ENCODE measurements at regions not wholly inside any gene's neighbourhood (a gene's known extent, or its start where the extent isn't known, plus 50 kb on each side); places are given as distances from the start of the nearest gene placed in this dataset.

DNA sequence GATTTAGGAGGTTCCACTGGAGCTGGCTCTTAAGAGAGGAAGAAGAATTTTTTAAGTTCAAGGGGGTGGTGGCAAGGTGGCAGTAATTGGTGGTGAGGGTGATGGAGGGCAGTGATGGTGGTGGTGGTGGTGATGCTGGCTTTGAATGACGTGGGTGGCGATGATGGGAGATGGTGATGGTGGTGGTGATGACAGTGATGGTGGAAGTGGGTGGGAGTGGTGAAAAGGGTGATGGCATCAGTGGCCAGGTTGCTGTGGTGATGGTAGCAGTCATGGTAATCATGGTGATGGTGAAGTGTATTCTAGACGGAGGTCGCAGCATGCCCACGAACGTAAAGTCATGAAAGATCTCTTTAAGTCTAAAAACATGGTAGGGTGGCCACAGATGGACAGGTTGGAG lies 197.3 kb downstream of the PTEN start:
- DNase-seq (ENCODE audit: low read depth), result no peak

DNA sequence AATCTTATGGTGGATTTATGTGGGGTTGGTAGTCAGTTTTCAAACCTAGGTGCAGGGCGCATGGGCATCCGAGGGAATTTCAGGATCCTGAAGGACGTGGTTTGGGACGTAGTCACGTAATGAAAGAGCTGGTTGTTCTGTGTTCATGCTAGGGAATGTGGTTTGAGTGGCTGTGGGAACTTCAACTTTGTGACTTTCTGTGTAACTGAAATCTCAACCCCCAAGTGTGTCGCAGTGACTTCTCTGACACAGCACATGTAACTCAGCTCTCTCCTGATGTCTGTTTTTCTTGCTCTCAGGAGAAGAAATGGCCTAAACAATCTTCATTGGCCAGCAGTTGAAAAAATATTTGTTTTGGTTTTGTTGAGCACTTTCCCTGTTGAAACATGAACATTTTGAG lies 199.0 kb downstream of the PTEN start:
- DNase-seq (ENCODE audit: low read depth), result no peak

DNA sequence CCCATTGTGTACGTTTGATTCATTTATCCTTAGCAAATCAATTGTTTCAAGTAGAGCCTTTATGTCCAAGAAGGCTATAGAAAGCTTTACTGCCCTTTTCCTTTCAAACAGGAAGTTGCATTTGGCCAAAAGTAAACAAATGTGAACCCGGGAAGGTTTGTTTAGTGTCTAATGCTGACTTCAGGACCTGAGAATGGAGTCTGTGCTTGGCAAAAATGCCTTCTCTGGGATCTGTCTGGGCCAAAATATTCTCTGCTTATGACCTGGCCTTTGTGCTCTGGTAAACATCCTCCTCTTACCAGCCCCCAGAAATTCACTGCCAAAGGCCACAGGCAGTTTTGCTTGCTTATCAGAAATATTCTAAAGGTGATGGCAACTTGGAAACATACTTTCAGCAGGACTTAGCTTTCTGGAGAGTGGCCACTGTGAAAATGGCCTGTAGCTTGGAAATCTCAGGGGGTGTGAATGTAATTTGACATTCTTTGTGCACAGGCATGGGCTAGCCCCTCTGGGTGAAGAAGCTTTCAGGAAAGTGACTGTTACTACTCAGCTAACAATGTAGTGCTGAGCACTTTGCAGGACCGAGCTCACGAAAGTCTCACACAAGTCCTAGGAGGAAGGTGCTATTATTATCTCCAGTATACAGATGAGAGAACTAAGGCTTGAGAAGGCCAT lies 199.5 kb downstream of the PTEN start:
- no peak for DNase-seq (ENCODE audit: low read depth)

DNA sequence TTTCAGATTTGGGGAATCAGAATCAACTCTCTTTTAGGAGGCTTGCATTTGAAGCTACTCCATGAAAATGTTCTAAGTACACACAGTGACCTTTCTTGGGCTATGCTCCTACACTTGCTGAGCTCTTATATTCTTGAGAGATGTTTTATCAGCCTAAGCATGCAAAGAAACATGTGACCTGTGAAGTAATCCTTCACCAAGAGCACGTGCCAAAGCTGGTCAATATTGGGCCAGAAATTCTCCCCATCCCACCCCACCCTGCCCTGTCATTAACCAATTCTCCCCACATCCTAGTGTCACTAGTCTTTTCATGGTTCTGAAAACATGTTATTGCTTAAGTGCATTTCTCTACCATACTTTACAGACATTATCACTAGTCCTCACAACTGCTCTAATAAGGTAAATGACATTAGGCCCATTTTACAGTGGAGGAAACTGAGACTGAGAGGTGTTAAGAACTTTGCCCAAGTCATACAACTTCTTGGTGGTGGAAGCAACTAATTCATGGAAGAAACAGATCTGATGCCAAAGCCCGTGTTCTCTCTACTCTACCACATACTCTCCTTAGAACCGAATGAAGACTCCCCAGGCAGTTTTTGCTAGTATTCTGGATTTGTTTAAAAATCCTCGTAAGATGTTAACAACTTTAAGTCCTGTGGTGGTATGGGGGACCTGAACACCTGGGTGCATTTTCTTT lies 200.6 kb downstream of the PTEN start:
- no peak for DNase-seq (ENCODE audit: low read depth)

DNA sequence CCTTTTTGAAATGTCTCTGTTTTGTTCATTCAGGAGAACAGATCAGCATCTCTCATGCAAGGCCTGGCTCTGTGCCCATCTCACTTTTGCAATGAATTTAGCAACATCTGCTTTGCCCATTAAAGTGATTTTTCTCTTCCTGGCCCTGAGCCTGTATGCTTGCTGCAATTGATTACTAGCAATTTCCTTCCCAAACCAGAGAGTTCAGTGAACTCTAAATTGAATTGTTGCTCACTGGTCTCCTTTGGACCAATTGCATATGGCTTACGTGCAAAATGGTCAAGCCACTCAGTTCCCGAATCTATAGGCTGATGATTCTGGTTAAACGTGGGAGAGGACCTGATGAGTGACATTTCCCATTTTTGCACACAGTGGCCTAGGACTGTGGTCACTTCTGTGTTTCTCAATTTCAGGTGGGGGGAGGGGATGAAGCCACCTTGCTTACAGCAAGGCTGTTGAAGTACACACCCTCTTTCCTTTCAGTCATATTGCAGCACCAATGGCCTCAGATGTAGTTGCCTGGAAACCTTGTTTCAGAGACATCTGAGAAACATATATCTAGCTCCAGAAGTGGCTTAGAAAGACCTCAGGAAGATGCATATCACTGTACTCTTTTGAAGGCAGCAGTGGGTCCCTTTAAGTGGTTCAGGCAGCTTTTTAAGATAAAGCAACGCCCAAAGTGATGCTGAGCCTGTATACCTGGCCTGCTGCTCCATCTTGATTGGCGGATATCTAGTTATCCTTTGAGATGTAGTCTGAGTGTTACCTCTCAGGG lies 201.4 kb downstream of the PTEN start:
- DNase-seq (ENCODE audit: low read depth), result no peak

DNA sequence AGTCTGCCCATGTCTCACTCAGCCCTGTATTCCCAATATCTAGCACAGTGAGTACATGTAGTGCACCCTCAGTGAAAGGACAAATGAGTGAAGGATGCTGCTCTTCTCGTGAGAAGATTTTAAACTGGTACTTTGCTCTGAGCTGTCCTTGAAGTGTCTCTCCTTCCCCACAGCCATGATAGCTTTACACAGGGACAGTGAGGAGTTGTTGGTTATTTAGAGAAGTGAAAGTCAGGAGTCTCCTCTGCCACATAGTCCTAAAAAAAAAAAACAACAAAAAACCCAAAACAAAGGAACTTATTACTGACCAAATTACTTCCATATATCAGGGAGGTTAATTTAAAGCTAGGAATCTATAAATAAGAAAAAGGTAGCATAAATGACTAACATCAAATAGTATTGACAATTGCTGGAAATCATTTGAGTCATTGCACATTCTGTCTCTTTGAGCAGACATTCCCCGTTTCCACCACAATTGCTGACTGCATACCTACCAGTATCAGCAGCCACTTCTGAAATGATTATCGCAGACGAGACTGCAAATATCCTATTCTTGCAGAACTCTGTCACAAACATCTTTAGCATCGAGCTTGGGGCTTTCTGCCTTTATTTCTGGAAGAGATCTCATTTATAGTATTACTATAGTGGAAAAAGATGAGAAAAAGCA lies 202.1 kb downstream of the PTEN start:
- DNase-seq (ENCODE audit: low read depth), result no peak

DNA sequence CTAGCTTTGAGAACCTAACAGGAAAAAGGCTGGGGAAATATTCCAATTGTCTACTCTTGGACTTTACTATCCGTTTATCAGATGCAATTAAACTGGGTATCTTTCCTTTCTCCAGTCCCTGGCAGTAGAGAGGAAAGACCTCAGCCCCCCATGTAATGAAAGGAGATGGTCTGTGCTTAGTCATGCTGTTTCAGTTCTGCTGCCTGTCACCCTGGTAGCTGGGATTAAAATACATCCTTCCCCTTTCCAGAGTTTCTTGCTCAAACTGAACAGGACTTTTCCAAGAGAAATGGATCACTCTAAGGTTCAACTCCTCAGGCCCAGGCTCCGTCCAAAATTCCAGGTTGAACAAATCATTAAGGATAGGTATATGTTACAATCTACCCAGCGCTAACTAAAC lies 202.9 kb downstream of the PTEN start:
- no peak for DNase-seq (ENCODE audit: low read depth)

DNA sequence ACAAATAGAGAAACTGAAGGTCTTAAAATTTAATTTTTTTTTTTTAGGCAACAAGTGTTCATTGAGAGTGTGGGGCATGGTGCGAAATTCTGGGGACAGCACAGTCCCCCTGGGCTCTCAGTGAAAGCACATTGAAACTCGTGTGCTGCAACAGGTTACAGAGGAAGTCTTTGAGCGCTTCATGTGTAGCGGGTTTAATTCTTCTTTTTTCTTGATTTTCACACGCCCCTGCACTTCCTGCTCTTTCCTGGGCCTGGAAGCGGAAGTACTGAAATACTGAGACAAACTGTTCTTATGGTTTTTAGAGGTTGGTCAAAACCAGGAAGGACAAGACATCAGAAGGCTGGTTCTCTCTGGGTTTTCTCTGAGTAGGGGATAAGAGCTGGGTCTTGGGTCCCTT lies 203.5 kb downstream of the PTEN start:
- no peak for DNase-seq (ENCODE audit: low read depth)

DNA sequence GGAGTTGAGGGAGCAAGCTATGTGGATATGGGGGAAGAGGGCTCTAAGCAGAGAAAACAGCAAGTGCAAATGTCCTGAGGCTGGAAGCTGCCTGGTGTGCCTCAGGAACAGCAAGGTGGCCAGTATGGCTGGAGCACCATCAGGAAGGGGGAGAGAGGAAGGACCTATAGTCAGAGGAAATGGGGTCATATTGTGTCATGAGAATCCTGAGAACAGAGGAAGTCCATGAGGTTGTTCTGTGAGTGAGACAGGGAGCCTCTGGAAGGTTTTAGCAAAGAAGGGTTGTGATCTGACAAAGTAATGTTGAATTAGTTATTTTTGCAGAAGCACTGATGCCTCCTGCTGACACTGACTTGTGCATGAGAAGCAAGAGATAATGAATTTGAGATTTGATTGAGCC lies 204.3 kb downstream of the PTEN start:
- no peak for DNase-seq (ENCODE audit: low read depth)

DNA sequence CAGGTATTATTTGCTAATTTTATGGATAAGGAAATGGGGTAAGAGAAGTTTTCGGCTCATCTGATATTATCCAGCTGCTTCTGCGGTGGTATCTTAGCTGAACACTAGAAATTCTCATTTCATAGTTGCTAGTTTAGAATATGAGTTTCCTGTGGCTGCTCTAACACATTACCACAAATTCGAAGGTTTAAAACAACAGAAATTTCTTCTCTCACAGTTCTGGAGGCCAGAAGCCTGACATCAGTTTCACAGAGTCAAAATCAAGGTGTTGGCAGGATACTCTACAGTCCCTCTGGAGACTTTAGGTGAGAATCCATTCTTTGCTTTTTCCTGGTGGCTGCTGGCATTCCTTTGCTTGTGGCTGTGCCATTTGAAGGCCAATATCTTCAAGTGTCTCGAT lies 205.9 kb downstream of the PTEN start:
- no peak for DNase-seq (ENCODE audit: low read depth)

DNA sequence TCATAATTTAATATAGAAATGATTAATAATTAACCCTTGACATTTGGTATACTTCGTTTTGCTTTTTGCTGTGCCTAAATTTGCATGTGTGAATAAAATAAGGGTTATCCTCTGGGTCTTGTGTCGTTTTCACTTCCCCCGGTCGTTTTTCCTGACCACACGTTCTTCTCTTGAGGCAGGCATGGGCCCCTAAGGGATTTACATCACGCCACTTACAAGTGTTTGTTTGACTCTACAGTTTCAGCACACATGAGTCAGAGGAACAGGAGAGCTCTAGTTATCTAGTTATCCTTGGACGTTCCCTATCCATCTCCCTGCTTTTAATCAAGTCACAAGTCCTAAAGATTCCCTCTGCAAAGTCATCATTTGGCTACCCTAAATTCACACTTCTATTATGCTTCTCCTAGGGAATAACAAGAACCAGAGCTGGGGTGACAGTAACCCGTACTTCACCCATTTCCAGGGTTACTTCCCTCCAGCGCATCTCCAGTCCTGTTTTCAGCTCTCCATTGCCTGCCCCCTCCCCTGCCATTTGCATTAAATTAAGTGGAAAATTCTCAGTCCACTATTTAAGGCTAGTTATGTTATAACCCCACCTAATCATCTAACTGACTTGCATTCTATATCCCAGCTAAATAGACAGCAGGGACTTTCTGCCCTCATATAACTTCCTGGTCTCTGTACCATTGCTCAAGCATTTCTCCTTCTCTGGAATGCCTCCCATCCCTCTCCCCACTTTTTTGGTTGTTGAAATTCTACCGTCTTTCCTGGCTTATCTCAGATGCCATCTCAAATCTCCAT lies 206.9 kb downstream of the PTEN start:
- no peak for DNase-seq (ENCODE audit: low read depth)

DNA sequence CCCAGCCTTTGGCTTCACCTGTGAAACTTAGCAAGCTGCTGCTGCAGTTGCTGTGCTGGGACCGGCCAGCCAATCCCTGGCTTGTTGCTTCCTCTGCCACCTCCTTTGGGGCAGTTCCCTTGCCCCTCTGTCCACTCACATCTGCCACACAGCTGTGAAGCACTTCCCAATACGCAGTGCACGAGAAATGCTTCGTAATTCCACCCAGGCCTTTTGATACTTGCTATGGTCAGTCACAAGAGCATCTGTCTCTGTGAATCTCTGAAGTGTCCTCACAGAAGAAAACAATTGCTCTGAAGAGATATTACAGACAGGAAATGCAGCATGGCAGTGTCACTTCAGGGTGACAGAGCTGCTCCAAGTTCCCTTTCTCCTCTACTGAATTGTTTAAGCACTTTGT lies 208.5 kb downstream of the PTEN start:
- DNase-seq (ENCODE audit: low read depth), result no peak

DNA sequence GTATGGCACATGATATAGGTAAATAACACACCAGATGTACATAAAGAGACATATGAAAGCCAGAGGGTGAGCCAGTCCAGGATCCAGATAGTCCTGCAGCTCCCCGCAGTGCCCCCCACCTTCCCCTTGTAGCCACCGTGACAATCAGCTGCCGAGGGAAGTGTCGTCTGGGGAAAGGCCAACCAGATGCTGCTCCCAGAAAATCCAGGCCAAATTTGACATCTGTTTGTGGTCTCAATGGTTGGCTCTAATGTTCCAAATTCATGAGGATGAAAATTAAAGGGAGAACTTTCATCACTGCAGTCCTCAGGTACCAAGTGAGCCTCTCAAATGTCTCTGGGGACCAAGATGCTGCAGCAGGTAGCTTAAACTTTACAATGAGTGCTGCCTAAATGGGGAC lies 210.3 kb downstream of the PTEN start:
- DNase-seq (ENCODE audit: low read depth), result no peak

DNA sequence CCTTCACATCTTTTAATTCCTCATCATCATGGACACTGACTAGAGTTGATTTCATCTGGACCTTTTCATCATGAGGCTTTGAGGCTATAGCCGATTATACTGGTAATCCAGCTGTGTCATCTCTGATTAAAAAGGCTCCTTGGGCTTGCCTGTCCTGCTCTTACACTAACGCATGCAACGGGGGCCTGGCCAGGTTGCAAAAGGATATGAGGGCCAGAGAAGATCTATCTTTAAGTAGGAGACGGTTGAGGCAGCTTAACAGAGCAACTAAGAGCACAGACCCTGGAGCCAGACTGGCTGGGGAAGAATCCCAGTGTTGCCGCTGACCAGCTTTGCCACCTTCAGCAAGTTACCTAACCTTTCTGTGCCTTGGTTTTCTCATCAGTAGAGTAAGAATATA lies 211.5 kb downstream of the PTEN start:
- DNase-seq (ENCODE audit: low read depth), result no peak

DNA sequence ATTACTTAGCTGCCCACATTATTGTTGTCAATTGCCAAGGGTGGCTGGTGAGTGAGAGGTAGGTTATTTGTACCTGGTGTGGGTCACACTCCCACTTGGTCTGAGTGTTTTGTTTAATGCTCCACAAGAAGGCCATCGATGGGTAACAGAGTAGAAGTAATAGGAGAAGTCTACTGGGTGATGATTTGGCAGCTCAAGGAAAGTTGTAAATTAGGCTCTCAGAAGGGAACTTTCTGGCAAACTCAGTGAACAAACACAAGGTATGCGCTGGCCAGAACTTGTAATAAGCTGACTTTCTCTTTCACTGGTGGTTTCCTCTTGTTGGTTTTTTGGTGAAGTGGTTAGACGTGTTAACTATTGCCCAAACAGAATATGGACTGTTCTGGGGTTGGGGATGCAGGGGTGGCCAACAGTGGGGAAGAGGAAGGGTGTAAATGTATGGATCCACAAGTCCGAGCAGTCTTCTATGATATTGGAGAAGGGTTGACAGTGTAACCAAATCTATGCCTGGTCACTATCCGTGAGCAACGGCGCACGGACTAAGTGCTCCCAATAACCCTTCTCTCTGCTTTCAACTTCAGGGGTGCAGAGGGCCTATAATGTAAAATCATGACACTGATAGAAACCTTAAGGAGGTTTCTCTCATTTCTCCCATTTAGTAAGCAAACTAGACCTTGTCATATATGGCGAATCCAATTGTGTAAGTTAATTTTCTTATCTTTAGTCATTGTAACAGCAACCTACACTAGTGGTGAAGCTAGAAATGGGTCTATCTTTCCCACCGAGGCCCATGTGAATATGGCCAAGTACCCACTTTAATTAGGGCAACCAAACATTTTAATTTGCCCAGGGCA lies 212.8 kb downstream of the PTEN start:
- DNase-seq (ENCODE audit: low read depth), result no peak

DNA sequence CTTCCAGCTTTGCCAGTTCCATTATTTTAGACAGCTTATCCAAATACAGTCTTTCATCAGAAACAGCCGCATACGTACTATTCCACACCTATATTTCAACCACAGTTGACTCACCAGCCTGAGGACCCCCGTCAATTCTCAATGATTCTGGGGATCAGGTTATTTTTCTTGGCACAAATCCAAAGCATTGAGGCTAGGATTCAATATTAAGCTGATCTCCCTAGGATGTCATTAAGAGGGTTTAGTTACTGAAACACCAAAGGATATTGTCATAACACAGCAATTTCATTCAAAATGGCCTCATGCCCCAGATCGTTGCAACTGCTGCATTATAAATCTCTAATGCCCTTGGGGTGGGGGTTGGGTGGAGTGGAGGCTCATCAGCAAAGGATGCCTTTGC lies 214.6 kb downstream of the PTEN start:
- DNase-seq (ENCODE audit: low read depth), result no peak

DNA sequence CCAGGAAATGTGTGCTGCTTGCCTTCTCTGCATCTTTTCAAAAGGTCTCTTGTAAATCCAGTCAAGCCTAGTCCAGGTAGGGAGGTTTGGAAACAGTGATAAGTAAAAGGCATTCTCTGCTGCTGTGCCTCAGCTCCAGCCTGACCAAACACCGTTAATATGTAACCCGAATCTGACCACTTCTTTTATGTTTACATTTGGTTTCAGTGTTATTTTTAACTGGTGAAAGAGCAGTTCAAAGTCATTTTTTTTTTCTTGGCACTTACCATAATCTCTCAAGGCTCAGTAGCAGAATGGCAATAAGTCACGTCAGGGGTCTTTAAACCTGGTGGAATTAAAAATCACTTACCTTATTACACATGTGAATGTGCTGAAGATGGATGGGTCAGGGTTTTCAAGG lies 216.8 kb downstream of the PTEN start:
- DNase-seq (ENCODE audit: low read depth), result no peak

DNA sequence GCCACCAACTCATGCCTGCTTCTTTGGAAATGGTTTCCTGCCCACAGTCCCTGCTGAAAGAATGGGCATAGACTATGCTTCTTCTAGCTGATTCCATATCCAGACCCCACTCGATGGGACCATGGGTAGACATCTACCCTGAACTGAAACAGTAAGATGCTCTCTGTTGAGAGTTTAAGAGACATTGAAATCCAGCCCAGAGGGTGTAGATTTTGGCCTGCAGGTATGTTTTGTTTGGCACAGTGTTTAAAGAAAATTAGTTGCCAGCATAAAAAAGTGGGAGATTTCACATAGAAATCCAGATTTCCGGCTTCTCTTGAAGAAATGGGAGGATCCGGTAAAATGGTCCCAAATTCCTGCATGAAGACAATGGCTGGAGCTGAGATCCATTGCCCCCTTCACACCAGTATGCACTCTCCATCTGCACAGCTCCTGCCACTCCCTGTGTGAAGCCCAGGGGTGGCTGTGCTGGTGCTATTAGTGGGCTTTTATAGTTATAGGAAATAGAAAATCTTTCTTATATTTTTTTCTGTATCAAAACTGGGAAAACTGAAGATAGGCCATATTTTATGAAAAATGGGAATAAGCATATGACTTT lies 218.1 kb downstream of the PTEN start:
- DNase-seq (ENCODE audit: low read depth), result no peak

DNA sequence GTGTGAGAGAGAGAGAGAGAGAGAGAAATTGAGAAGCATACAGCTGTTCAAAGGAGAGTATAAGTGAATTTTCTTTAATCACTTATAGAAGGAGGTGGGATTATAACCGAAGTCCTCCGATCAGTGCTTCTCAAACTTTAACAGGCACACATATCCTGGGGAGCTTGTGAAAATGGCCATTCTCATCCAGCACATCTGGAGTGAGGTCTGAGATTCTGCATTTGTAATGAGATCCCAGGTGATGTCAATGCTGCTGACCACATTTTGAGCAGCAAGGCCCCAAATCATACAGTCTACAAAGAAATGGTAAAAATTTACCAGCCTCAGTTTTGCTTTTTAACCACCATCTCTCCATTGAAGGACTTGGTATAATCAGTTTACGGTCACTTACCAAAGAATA lies 219.0 kb downstream of the PTEN start:
- DNase-seq (ENCODE audit: low read depth), result no peak

DNA sequence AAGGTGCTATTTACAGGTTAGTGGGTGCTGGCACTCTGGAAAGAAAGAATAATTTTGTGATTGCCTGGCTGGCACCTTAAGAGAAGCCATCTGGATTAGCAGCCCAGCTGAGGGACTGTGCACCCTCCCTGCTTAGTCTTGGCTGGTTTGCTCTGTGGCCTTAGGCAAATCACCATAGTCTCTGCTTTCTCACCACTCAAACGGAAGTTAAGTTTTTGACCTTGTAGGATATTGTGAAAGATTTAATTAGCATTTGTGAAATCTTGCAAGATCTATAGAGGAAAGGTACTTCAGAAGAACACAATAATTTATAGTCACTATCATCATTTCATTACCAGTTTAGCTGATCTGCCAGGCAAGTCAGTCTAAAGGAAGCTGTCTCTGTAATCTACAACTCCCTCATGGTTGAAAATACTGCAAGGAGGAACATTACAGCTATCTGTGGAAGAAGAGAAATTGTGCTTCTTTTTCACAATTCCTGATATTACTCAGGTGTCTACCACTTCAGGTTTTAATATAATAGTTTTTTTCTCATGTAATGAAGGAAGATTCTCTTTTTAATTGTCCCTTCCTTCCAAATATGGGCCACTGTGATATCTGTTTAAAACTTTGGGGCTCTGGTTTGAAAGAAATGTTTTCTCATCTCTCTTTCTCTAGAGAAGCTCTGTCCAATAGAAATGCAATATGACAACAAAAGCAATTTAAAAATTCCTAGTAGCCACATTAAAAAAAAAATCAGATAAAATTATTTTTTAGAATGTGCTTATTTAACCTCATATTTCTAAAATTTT lies 219.6 kb downstream of the PTEN start:
- no peak for DNase-seq (ENCODE audit: low read depth)

Measured in stimulated activated CD8-positive, alpha-beta memory T cell treated with anti-CD3 and anti-CD28 coated beads, Interleukin-7, amount 100 ng/mL, for 24 hours (primary cell).